ENCODE measurements at regions not wholly inside any gene's neighbourhood (a gene's known extent, or its start where the extent isn't known, plus 50 kb on each side); places are given as distances from the start of the nearest gene placed in this dataset.

- Mint-ChIP-seq H3K4me1 (no peaks in the 10 kb centered on the region), H3K27me3 (ENCODE audit: low read depth) (no peaks in the 10 kb centered on the region), H3K36me3 (ENCODE audit: low read depth) (no peaks in the 10 kb centered on the region), H3K4me3 (no peak overlapping the region), H3K27ac (peak overlapping the region in 1 of 3 experiments; percentile 29), H3K9me3 (peaks cover 10% of the 10 kb centered on the region)
- no peak for TF ChIP-seq CTCF (IDR thresholded peaks at IDR 0.05; ENCODE audit: unreplicated experiment in 3 of 3)
Observed at GRCh38 chr3:193086681-193087080, 154.3 kb upstream of the PLAAT1 start.

DNA sequence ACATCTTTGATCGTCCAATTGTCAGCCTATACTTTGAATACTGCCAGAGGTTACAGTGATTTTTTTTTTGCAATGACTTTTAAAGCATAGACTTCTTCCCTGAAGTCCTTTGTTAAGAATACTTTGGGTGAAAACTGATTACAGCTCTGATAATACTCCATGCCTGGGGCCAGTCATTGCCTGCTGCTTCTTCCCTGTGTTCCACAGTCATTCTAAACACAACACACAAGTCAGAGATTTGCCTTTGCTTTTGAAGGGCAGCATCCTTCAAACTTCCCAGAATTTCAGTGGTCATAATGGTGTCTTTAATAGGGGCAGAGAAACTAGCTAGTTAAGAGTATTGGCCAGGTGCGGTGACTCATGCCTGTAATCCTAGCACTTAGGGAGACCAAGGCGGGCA, 153.7 kb upstream of the PLAAT1 start:
- H3K27ac Mint-ChIP-seq: no peak overlapping the region
- no peaks in the 10 kb centered on the region for H3K4me1 Mint-ChIP-seq
- no peak for TF ChIP-seq CTCF (IDR thresholded peaks at IDR 0.05; ENCODE audit: unreplicated experiment in 3 of 3)
- no peak overlapping the region for H3K4me3 Mint-ChIP-seq
- no peaks in the 10 kb centered on the region for H3K27me3 Mint-ChIP-seq (ENCODE audit: low read depth)
- peaks cover 8% of the 10 kb centered on the region for H3K9me3 Mint-ChIP-seq
- H3K36me3 Mint-ChIP-seq (ENCODE audit: low read depth): no peaks in the 10 kb centered on the region

DNA sequence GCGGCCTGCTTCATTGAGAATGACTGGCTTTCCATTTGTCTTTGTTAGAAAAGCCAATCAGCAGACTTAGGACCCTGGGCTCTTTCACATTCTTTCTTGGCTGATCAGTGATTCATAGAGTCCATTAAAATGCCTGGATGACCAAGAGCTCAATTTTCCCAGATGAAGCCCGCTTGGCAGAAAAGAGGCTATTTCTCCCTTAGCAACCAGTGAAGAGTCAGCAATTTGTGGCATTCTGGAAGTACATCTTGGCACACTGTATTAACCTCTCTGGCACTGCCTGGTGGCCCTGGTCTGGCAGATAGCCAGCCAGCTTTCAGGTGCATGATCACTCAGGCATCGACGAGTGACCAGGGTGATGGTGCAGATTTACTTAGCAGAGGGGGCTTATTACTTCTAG, 145.7 kb upstream of the PLAAT1 start:
- no peaks in the 10 kb centered on the region for H3K4me1 Mint-ChIP-seq
- TF ChIP-seq CTCF (IDR thresholded peaks at IDR 0.05; ENCODE audit: unreplicated experiment in 3 of 3): no peak
- H3K27me3 Mint-ChIP-seq (ENCODE audit: low read depth): no peaks in the 10 kb centered on the region
- H3K4me3 Mint-ChIP-seq: no peak overlapping the region
- no peaks in the 10 kb centered on the region for H3K36me3 Mint-ChIP-seq (ENCODE audit: low read depth)
- H3K9me3 Mint-ChIP-seq: peaks cover 3% of the 10 kb centered on the region
- H3K27ac Mint-ChIP-seq: peak overlapping the region in 1 of 3 experiments; percentile 38

DNA sequence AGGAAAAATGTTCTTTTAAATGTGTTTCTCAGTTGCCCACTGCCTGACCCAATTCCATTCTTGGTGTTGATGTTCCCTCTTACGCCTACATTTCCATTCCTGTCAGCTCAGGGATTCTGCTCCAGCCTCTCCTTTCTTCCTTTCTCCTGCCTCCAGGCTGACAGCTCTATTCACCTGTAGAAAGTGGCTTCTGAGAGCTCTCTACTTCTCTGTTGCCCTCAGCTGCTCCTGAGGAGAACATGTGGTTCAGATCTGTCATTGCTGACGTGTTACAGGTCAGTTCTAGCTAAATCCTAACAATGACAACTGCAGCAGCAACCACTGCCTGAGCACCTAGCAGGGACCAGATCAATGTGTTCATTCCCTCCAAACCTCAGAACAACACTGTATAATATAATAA, 144.9 kb upstream of the PLAAT1 start:
- H3K9me3 Mint-ChIP-seq: peaks cover 7% of the 10 kb centered on the region
- no peak overlapping the region for H3K27ac Mint-ChIP-seq
- H3K4me1 Mint-ChIP-seq: no peaks in the 10 kb centered on the region
- H3K27me3 Mint-ChIP-seq (ENCODE audit: low read depth): no peaks in the 10 kb centered on the region
- H3K36me3 Mint-ChIP-seq (ENCODE audit: low read depth): no peaks in the 10 kb centered on the region
- TF ChIP-seq CTCF (IDR thresholded peaks at IDR 0.05; ENCODE audit: unreplicated experiment in 3 of 3): no peak
- no peak overlapping the region for H3K4me3 Mint-ChIP-seq

DNA sequence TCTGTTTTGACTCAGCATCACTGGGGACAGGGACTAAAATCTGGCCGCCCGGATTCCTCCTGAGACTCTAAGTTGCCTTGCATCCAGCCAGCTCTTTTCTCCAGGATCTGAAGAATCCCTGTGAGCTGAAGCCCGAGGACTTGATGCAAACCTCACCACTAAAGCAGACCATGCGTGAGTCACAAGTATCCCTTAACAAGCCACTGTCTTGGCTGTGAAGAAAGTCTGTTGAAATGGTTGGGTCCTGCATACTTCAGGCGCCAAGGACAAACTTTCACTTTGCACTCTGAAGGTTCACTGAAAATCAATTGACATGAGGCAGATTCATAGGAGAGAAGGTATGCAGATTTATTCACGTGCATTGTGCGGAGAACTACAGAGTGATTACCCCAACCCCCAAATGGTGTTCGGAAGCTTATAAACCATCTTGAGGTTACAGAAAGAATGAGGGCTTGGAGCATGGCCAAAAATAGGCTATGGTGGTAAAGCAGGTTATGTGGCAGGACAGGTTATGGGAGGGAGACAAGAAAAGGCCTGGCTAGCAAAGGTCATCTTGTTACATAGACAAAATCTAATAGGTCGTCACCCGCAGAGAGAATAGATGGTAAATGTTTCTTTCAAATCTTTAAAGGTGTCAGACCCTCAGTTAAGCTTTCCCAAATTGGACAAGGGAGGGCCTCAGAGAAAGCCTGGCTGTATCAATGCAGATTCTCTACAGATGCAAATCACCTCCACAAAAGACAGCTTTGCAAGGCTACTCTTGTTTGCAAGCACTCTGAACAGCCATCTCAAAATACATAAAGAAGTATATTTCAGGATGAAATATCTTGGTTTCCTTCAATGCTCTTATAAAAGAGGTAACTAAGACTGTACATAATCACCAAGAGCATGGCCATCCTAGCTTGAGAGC, 126.3 kb upstream of the PLAAT1 start:
- Mint-ChIP-seq H3K9me3 (peaks cover 6% of the 10 kb centered on the region), H3K27me3 (ENCODE audit: low read depth) (no peaks in the 10 kb centered on the region), H3K4me1 (no peaks in the 10 kb centered on the region), H3K27ac (no peak overlapping the region), H3K36me3 (ENCODE audit: low read depth) (no peaks in the 10 kb centered on the region), H3K4me3 (no peak overlapping the region)
- no peak for TF ChIP-seq CTCF (IDR thresholded peaks at IDR 0.05; ENCODE audit: unreplicated experiment in 3 of 3)

DNA sequence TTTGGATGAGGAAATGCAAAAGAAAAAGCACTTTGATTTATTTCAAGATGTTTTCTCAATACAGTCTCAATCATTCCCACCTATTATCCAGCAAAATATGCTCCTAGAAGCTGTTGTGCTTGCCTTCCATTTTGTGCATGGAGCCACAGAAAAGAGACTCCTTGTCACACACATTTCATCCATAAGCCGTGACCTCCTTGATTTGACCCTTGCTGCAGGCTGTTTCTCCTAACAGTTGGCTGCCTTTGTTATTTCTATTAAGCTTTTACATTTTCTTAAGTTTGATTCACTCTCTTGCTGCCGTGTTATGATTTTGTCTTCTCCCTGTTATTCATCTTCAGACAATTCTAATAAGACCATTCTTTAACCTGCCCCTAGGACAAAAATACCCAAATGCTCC, 124.2 kb upstream of the PLAAT1 start:
- Mint-ChIP-seq H3K9me3 (peaks cover 3% of the 10 kb centered on the region), H3K27ac (no peak overlapping the region), H3K27me3 (ENCODE audit: low read depth) (no peaks in the 10 kb centered on the region), H3K4me1 (no peaks in the 10 kb centered on the region), H3K4me3 (no peak overlapping the region), H3K36me3 (ENCODE audit: low read depth) (no peaks in the 10 kb centered on the region)
- no peak for TF ChIP-seq CTCF (IDR thresholded peaks at IDR 0.05; ENCODE audit: unreplicated experiment in 3 of 3)
